NK-92 treated with Interleukin-12 subunit alpha and Interleukin-12 subunit beta, amount 100 ng/mL, for 24 hours (cell line): ENCODE measurements at regions not wholly inside any gene's neighbourhood (a gene's known extent, or its start where the extent isn't known, plus 50 kb on each side); places are given as distances from the start of the nearest gene placed in this dataset.
"Not testable (repeated sequence)": the region's sequence is repeated elsewhere in the genome, so short reads cannot be mapped to it uniquely, and the experiment has no call there.

Experiments used
- DNase-seq: peaks from one replicate; lab custom pipeline; 2025; lab: John Stamatoyannopoulos, UW

GRCh38 chr13:84192125-84192524, 309.9 kb upstream of the SLITRK1 start:
- DNase-seq: no peak

GRCh38 chr13:84191139-84191538, 308.9 kb upstream of the SLITRK1 start:
- DNase-seq: no peak

- no peak for DNase-seq
Observed at GRCh38 chr13:84187626-84188025, 305.4 kb upstream of the SLITRK1 start.

- no peak for DNase-seq
Observed at GRCh38 chr13:84139561-84140158, 257.4 kb upstream of the SLITRK1 start.

- peak; percentile 45 for DNase-seq
Observed at GRCh38 chr13:84137292-84137691, 255.0 kb upstream of the SLITRK1 start.

- no peak for DNase-seq
Observed at GRCh38 chr13:84136582-84136981, 254.3 kb upstream of the SLITRK1 start.

GRCh38 chr13:84132491-84132890, 250.2 kb upstream of the SLITRK1 start:
- DNase-seq: no peak

GRCh38 chr13:84131249-84131648, 249.0 kb upstream of the SLITRK1 start:
- DNase-seq: no peak

- no peak for DNase-seq
Observed at GRCh38 chr13:84130495-84131114, 248.3 kb upstream of the SLITRK1 start.

GRCh38 chr13:84129966-84130365, 247.7 kb upstream of the SLITRK1 start:
- no peak for DNase-seq

GRCh38 chr13:84127597-84128128, 245.4 kb upstream of the SLITRK1 start:
- DNase-seq: no peak

- no peak for DNase-seq
Observed at GRCh38 chr13:84126671-84127171, 244.4 kb upstream of the SLITRK1 start.

- DNase-seq: no peak
Observed at GRCh38 chr13:84121456-84121855, 239.2 kb upstream of the SLITRK1 start.

- no peak for DNase-seq
Observed at GRCh38 chr13:84118839-84119409, 236.7 kb upstream of the SLITRK1 start.

GRCh38 chr13:84098273-84098672, 216.0 kb upstream of the SLITRK1 start:
- DNase-seq: no peak

GRCh38 chr13:84097148-84097547, 214.9 kb upstream of the SLITRK1 start:
- DNase-seq: no peak

GRCh38 chr13:84096216-84096615, 213.9 kb upstream of the SLITRK1 start:
- no peak for DNase-seq

- no peak for DNase-seq
Observed at GRCh38 chr13:84088996-84089395, 206.7 kb upstream of the SLITRK1 start.

GRCh38 chr13:84086847-84087162, 204.5 kb upstream of the SLITRK1 start:
- no peak for DNase-seq

- DNase-seq: not testable (repeated sequence)
Observed at GRCh38 chr13:84086098-84086846, 204.0 kb upstream of the SLITRK1 start.

GRCh38 chr13:84082462-84082861, 200.2 kb upstream of the SLITRK1 start:
- no peak for DNase-seq

- no peak for DNase-seq
Observed at GRCh38 chr13:84080748-84081530, 198.7 kb upstream of the SLITRK1 start.
